HCT116 (cell line): ENCODE measurements at regions not wholly inside any gene's neighbourhood (a gene's known extent, or its start where the extent isn't known, plus 50 kb on each side); places are given as distances from the start of the nearest gene placed in this dataset.

Source experiments
- ATAC-seq: fragments of 200-7000 bp; cut with Tn5 transposase; 2 replicates; pipeline ENCODE4 v1.9.1; 2020; ENCODE audit warnings: mild to moderate bottlenecking, moderate library complexity
- BruUV-seq: library from RNA; stranded (reverse); fragments of 400-500 nt; replicated peaks from 2 replicates; lab custom pipeline; 2021; lab: Mats Ljungman, UMichigan
- CTCF ChIA-PET: fragments of 300-600 bp; sonication (Branson Sonifier 250); formaldehyde crosslinking; loops from one replicate; lab custom pipeline; 2021; ENCODE audit warnings: antibody characterized with exemption; lab: Charles Lee
- POLR2A ChIA-PET: fragments of 300-600, 350-600 bp; sonication (Branson Sonifier 250); formaldehyde crosslinking; loops from one replicate; lab custom pipeline; 2021; ENCODE audit warnings: antibody characterized with exemption; lab: Charles Lee
- RAD21 ChIA-PET, 2 experiments: fragments of 300-600 bp; sonication (Branson Sonifier 250); formaldehyde crosslinking; loops; one replicate each; lab custom pipeline; 2023; ENCODE audit warnings: low total read pairs in 2 of 2; ENCODE audit not compliant: uncharacterized antibody in 2 of 2, unreplicated experiment in 2 of 2, low non-redundant PET in 1 of 2; lab: Charles Lee
- DNase-seq: peaks from one replicate; pipeline ENCODE4 v3.0.0-alpha.2; 2010; ENCODE audit warnings: low read depth, low spot score
- H2AFZ ChIP-seq: fragments of 200-600 bp; shearing (Covaris generic), sonication (generic); 2 replicates; pipeline ENCODE4 v1.6.1; 2017; ENCODE audit warnings: low read depth, mixed run types, mixed read lengths, antibody characterized with exemption, low read length; ENCODE audit not compliant: poor library complexity, severe bottlenecking
- H3K27ac ChIP-seq: 2 replicates; pipeline ENCODE4 v1.5.1; 2012; ENCODE audit warnings: low read depth, low read length
- H3K27me3 ChIP-seq: fragments of 200-600 bp; sonication (generic); 2 replicates; pipeline ENCODE4 v1.6.1; 2016; ENCODE audit warnings: mixed run types, low read length, mixed read lengths; ENCODE audit not compliant: insufficient read depth
- H3K36me3 ChIP-seq, 2 experiments: fragments of 200-500 bp in 1 of 2; fragments of 200-600 bp in 1 of 2; sonication (Bioruptor generic) in 1 of 2; sonication (generic) in 1 of 2; 2 replicates each; pipeline versions ENCODE4 v1.5.1 to v1.6.1; 2014 to 2016; ENCODE audit warnings: low read length in 2 of 2, inconsistent platforms in 1 of 2, mixed read lengths in 1 of 2, mixed run types in 1 of 2; ENCODE audit not compliant: insufficient read depth in 2 of 2, control insufficient read depth in 1 of 2
- H3K4me1 ChIP-seq, 2 experiments: fragments of 200-600 bp in 1 of 2; sonication (generic) in 1 of 2; 2 replicates each; pipeline versions ENCODE4 v1.5.1 to v1.6.1; 2012 to 2017; ENCODE audit warnings: low read length in 2 of 2, inconsistent platforms in 1 of 2, mild to moderate bottlenecking in 1 of 2, mixed read lengths in 1 of 2, mixed run types in 1 of 2, moderate library complexity in 1 of 2; ENCODE audit not compliant: insufficient read depth in 2 of 2, control insufficient read depth in 1 of 2
- H3K4me2 ChIP-seq: fragments of 200-600 bp; sonication (generic); 2 replicates; pipeline ENCODE4 v1.6.1; 2017; ENCODE audit warnings: mixed run types, low read length, mixed read lengths
- H3K4me3 ChIP-seq, 2 experiments: fragments of 200-600 bp in 1 of 2; sonication (generic) in 1 of 2; replicated peaks in 1 of 2; 2 replicates each; pipeline ENCODE4 v1.5.1; 2011 to 2016; ENCODE audit warnings: low read length in 2 of 2, control low read depth in 1 of 2, low read depth in 1 of 2, mild to moderate bottlenecking in 1 of 2, mixed read lengths in 1 of 2, mixed run types in 1 of 2
- H3K79me2 ChIP-seq: fragments of 200-600 bp; sonication (generic); 2 replicates; pipeline ENCODE4 v1.6.1; 2017; ENCODE audit warnings: mild to moderate bottlenecking, mixed run types, low read length, moderate library complexity, mixed read lengths; ENCODE audit not compliant: insufficient read depth
- H3K9ac ChIP-seq: fragments of 200-600 bp; sonication (generic); 2 replicates; pipeline ENCODE4 v1.6.1; 2016; ENCODE audit warnings: low read length, mixed read lengths
- H3K9me2 ChIP-seq: fragments of 200-600 bp; sonication (generic), shearing (Covaris generic); 2 replicates; pipeline ENCODE4 v1.6.1; 2017; ENCODE audit warnings: mixed run types, mild to moderate bottlenecking, moderate library complexity; ENCODE audit not compliant: insufficient read depth
- H3K9me3 ChIP-seq, 2 experiments: fragments of 200-500 bp in 1 of 2; fragments of 200-600 bp in 1 of 2; sonication (Bioruptor generic) in 1 of 2; sonication (generic) in 1 of 2; 2 replicates each; pipeline ENCODE4 v1.6.1; 2014 to 2017; ENCODE audit warnings: low read length in 2 of 2, mixed read lengths in 2 of 2, inconsistent platforms in 1 of 2, low read depth in 1 of 2, mild to moderate bottlenecking in 1 of 2, mixed run types in 1 of 2, moderate library complexity in 1 of 2; ENCODE audit not compliant: control insufficient read depth in 1 of 2, insufficient read depth in 1 of 2
- H4K20me1 ChIP-seq: fragments of 200-600 bp; sonication (generic), shearing (Covaris generic); 2 replicates; pipeline ENCODE4 v1.6.1; 2017; ENCODE audit warnings: mixed run types, mild to moderate bottlenecking, moderate library complexity; ENCODE audit not compliant: insufficient read depth
- ATF3 ChIP-seq: IDR thresholded peaks from 2 replicates; pipeline ENCODE4 v1.6.1; 2012
- CBX3 ChIP-seq: IDR thresholded peaks from 2 replicates; pipeline ENCODE4 v1.6.1; 2012; ENCODE audit warnings: low read depth
- CEBPB ChIP-seq: IDR thresholded peaks from 2 replicates; pipeline ENCODE4 v1.6.1; 2012; ENCODE audit warnings: low read depth
- CTCF ChIP-seq, 3 experiments: fragments of 200-600 bp in 1 of 3; sonication (generic) in 1 of 3; IDR thresholded peaks in 2 of 3; conservative IDR thresholded peaks in 1 of 3; 2 replicates each; pipeline ENCODE4 v1.5.1; 2012 to 2017; ENCODE audit warnings: low read depth in 2 of 3, low read length in 2 of 3, antibody characterized with exemption in 1 of 3, borderline replicate concordance in 1 of 3, control low read depth in 1 of 3, mild to moderate bottlenecking in 1 of 3, mixed read lengths in 1 of 3, mixed run types in 1 of 3, moderate library complexity in 1 of 3; ENCODE audit not compliant: insufficient read depth in 1 of 3
- EGR1 ChIP-seq: IDR thresholded peaks from 2 replicates; pipeline ENCODE4 v1.6.1; 2012; ENCODE audit warnings: low read depth
- ELF1 ChIP-seq: IDR thresholded peaks from 2 replicates; pipeline ENCODE4 v1.6.1; 2012; ENCODE audit warnings: low read depth, borderline replicate concordance
- EZH2 ChIP-seq: fragments of 200-600 bp; sonication (generic); IDR thresholded peaks from 2 replicates; pipeline ENCODE4 v1.6.1; 2017; ENCODE audit warnings: antibody characterized with exemption, mixed run types
- FOSL1 ChIP-seq: IDR thresholded peaks from 2 replicates; pipeline ENCODE4 v1.6.1; 2012; ENCODE audit warnings: low read depth
- MAX ChIP-seq: IDR thresholded peaks from 2 replicates; pipeline ENCODE4 v1.6.1; 2012
- POLR2A ChIP-seq: IDR thresholded peaks from 2 replicates; pipeline ENCODE4 v1.7.0; 2011; ENCODE audit warnings: borderline replicate concordance; ENCODE audit not compliant: insufficient read depth, insufficient read length; ENCODE audit errors: extremely low read depth
- POLR2AphosphoS5 ChIP-seq: IDR thresholded peaks from 2 replicates; pipeline ENCODE4 v1.6.1; 2011; ENCODE audit warnings: mild to moderate bottlenecking, low read depth, low read length, moderate library complexity
- SIN3A ChIP-seq: IDR thresholded peaks from 2 replicates; pipeline ENCODE4 v1.6.1; 2012; ENCODE audit warnings: low read depth
- SP1 ChIP-seq: IDR thresholded peaks from 2 replicates; pipeline ENCODE4 v1.6.1; 2012; ENCODE audit warnings: low read depth
- SRF ChIP-seq: IDR thresholded peaks from 2 replicates; pipeline ENCODE4 v1.6.1; 2012; ENCODE audit warnings: low read depth
- YY1 ChIP-seq: IDR thresholded peaks from 2 replicates; pipeline ENCODE4 v1.6.1; 2011; ENCODE audit warnings: low read length, low read depth, moderate library complexity, mild to moderate bottlenecking; ENCODE audit not compliant: insufficient replicate concordance; ENCODE audit errors: extremely low read depth
- ZBTB33 ChIP-seq: IDR thresholded peaks from 2 replicates; pipeline ENCODE4 v1.6.1; 2011; ENCODE audit warnings: mild to moderate bottlenecking, low read length, moderate library complexity; ENCODE audit not compliant: insufficient replicate concordance; ENCODE audit errors: extremely low read depth
- ZFX ChIP-seq: fragments of 450-650 bp; IDR thresholded peaks from 2 replicates; pipeline ENCODE4 v1.6.1; 2017
- ZNF274 ChIP-seq: fragments of 200-500 bp; sonication (Bioruptor generic); IDR thresholded peaks from 2 replicates; pipeline ENCODE4 v1.6.1; 2014; ENCODE audit warnings: mild to moderate bottlenecking, low read depth, low read length, inconsistent platforms
- intact Hi-C: fragments of 100-400 bp; cut with micrococcal nuclease; formaldehyde crosslinking; loops from 2 replicates; pipeline ENCODE4 v1.10.0; 2022

GRCh38 chr4:13918991-13919441, 291.5 kb upstream of the BOD1L1 start:
- Histone ChIP-seq H2AFZ (no peak overlapping the region), H3K4me1 (peaks cover 0 to 12% of the 10 kb centered on the region in 2 experiments; a peak in 1 of 4 replicates), H3K27me3 (no peaks in the 10 kb centered on the region), H3K79me2 (no peaks in the 10 kb centered on the region), H3K4me2 (no peak overlapping the region), H3K4me3 (no peak overlapping the region), H3K36me3 (no peaks in the 10 kb centered on the region), H3K9me3 (no peaks in the 10 kb centered on the region; a peak in 1 of 4 replicates), H4K20me1 (no peaks in the 10 kb centered on the region), H3K9me2 (no peaks in the 10 kb centered on the region), H3K27ac (no peak overlapping the region), H3K9ac (no peak overlapping the region)
- intact Hi-C loops = no loop called here
- DNase-seq (no peak), ATAC-seq (no peak)
- CTCF ChIA-PET = no interaction called here
- no TSS peak for BruUV-seq
- POLR2A ChIA-PET = no interaction called here
- no peak for TF ChIP-seq POLR2AphosphoS5
- no peak for TF ChIP-seq SRF
- TF ChIP-seq ATF3 = no peak
- no peak for TF ChIP-seq ELF1
- TF ChIP-seq YY1 = no peak
- TF ChIP-seq EGR1 = no peak
- TF ChIP-seq ZFX = no peak
- no peak for TF ChIP-seq CTCF (IDR thresholded peaks at IDR 0.05 in 2 of 3, conservative IDR thresholded peaks at IDR 0.05 in 1 of 3; ENCODE audit: borderline replicate concordance in 1 of 3, insufficient read depth in 1 of 3, low read depth in 2 of 3, low read length in 2 of 3)
- no peak for TF ChIP-seq SP1
- TF ChIP-seq ZBTB33 = no peak
- no peak for TF ChIP-seq SIN3A
- TF ChIP-seq POLR2A = no peak
- TF ChIP-seq CEBPB = no peak
- no peak for TF ChIP-seq FOSL1
- TF ChIP-seq MAX = no peak
- no peak for TF ChIP-seq EZH2
- no peak for TF ChIP-seq CBX3
- no peak for TF ChIP-seq ZNF274
- RAD21 ChIA-PET = no interaction called here
